ENCODE measurements at regions not wholly inside any gene's neighbourhood (a gene's known extent, or its start where the extent isn't known, plus 50 kb on each side); places are given as distances from the start of the nearest gene placed in this dataset.
"Not testable (repeated sequence)": the region's sequence is repeated elsewhere in the genome, so short reads cannot be mapped to it uniquely, and the experiment has no call there.

DNA sequence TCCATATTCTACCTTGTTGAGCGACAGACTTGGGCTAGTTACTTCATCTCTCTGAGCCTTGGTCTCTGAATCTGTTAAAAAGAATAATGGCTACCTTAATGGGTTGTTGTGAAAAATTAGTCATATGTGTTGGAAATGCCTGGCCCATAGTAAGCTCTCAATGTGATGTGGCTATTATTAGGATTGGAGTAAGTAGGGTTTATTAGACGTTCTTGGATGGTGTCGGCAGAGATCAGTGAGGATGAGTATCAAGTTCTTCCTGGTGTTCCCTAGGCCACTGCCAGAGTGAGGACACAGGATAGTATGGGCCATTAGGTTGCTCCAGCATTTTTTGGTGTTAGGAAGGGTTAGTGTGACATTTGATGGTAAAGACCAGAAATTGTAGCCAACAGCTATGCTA lies 121.1 kb upstream of the DUSP10 start:
- no peak for DNase-seq

DNA sequence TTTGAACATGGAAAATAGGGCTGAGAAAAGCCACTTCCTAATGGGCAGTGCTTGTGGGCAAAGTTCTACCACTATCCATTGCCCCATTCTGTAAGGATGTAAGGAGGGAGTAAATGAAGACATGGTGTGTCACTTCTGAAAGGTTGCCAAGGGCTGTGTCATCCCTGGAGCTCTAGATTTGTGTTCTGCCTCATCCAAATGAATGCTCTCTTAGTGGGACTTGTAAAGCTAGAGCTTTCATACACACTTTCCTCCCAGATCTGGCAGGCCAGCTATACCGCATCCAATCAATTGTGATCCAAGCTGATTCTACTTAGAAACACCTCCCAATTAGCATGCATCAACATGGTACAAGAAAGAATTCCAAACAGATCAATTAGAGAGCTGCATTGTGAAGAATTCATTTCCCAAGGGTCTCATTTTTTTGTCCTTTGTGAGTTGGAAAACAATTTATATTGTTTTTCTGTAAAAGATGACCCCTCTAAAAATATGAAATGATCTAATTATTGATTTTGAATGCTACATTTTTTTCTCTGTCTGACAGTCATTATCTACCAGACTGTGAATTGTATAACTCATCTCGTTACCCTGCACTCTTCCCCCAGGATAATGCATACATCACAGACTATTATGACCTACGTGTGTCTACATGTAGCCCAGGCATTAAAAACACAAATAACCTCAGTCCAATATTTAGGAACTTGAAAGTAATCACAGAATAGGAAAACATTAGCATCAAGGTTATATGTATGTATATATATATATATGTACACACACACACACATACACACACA lies 117.1 kb upstream of the DUSP10 start:
- no peak for DNase-seq

GRCh38 chr1:221857094-221857444 lies 115.2 kb upstream of the DUSP10 start:
- DNase-seq, result not testable (repeated sequence)

DNA sequence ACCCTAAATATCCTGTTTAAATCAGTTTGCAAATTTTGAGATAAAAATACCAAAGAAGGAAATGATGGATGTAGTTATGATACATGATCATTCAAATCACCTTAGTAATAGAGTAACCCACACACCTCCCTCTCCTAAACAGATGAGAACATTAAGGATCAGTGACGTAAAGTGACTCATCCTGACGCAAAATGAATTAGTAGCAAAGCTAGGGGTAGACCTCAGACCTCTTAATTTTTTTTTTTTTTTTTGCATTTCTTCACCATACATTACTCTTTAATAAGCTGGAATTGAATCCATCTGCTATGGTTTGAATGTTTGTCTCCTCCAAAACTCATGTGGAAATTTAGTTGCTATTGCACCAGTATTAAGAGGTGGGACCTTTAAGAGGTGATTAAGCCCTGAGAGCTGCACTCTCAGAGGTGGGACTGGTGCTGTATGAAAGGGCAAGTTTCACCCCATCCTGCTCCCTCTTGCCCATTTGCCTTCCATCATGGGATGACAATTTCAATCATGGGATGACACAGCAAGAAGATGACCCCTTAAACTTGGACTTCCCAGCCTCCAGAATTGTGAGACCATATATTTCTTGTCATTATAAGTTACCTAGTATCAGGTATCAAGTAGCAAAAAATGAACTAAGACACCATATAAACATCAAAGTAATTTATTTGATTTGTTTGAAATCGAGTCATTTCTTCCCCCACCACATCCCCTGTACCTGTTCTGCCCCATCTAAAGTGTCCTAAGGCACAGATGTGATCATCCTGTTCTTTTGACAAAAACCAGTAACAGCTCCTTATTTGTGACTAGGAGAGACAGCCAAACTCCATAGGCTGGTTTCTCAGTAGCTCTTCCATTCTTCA lies 114.6 kb upstream of the DUSP10 start:
- DNase-seq, result no peak

- no peak for DNase-seq
Observed at GRCh38 chr1:221855156-221855555, 113.3 kb upstream of the DUSP10 start.

- no peak for DNase-seq
Observed at GRCh38 chr1:221851336-221851735, 109.4 kb upstream of the DUSP10 start.

- DNase-seq, result no peak
Observed at GRCh38 chr1:221850470-221851187, 108.7 kb upstream of the DUSP10 start.

GRCh38 chr1:221849897-221850296 lies 108.0 kb upstream of the DUSP10 start:
- no peak for DNase-seq

DNA sequence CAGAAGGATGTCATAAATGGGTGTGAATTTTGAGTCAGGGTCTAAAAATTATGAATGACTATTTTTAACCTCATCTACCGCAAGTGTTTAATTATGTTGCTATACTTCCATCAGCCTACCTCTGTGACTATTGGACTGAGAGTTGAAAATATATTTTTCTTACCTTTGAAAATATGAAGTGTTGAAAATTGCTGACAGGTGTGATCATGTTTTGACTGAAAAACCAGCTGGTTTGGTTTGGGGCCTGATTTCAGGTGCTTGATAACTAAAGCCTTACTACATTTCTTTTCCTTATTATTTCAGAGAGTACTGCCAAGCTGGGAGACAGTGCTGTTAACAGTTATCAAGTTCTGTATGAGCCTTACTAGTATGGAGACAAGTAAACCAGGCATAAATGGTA lies 107.2 kb upstream of the DUSP10 start:
- no peak for DNase-seq

GRCh38 chr1:221847676-221848075 lies 105.8 kb upstream of the DUSP10 start:
- no peak for DNase-seq

GRCh38 chr1:221845650-221846371 lies 103.9 kb upstream of the DUSP10 start:
- no peak for DNase-seq

- DNase-seq, result no peak
Observed at GRCh38 chr1:221841983-221842335, 100.1 kb upstream of the DUSP10 start.

- no peak for DNase-seq
Observed at GRCh38 chr1:221841251-221841982, 99.5 kb upstream of the DUSP10 start.

DNA sequence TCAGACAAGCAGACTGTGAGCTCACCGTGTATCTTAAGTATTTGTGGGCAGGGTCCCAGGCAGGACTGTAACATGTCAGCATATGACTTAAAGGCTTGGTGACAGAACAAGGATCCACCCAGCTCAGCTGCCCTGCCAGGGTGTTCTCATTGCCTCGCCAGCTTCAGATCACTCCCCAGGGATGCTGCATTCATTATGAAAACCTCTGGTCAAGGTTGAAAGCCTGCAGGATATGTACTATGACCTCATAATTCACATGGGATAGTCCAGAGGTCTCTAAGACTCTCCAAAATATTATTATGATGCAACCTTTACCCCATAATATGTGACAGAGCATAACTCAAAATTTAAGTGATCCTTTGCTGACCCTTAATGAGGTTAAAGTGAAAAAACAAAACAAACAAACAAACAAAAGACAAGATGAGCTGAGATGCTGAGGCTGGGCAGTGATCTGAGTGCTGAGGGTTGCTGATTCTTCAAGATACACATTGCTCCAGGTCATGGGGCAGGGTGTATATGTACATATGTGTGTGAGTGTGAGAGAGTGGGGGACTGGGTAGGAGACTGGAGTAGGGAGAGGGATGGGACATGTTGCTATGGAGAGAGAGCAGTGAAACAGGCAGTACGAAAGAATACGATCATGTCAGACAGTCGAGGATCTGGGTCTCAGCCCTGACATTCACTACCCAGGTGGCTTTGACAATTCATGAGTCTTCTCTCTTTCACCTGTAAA lies 98.8 kb upstream of the DUSP10 start:
- no peak for DNase-seq

DNA sequence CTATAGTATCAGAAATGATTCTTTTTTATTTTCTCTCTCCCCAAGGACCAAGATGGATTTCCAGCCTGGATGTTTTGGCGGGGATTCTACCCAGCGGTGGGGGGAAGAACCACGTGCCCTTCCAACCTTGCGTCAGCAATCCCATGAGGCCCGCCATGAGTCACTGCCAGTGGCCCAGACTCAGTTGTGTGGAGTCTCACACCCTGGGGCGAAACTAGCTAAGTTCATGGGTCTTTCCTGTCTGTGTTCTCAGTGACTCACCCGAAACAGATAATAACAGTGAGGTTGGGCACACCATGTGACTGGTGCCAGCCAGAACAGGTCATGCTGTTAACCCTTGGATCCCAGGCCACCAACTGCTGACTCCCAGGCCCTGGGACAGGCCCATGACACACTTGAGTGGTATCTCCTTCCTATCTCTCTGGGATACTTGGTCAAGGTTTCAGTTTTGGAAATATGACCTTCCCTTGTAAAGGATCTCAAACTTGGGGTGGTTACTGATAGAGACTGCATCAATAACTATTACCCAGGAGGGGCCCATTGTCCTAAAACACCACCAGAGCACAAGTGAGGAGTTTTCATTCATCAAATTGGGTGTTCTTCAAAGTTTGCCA lies 98.0 kb upstream of the DUSP10 start:
- DNase-seq, result no peak

DNA sequence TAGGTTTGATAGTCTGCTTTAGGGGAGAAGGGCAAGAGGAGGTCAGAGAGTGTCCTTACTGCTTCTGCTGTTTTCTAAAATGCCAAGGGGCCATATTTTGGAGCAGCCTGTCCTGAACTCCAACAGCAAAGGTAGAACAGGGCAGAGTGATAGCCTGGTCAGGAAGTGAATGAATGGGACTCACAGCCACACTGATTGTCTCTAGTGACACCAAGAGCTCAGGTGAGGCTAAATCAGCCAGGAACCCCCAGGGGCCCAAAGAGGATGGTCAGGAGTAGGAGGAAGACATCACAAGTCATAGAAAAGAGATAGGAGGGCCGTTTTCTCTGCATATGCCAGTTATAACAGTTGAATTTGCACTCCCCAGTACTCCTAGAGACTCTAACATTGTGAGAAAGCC lies 97.4 kb upstream of the DUSP10 start:
- no peak for DNase-seq

GRCh38 chr1:221837896-221838295 lies 96.0 kb upstream of the DUSP10 start:
- no peak for DNase-seq

DNA sequence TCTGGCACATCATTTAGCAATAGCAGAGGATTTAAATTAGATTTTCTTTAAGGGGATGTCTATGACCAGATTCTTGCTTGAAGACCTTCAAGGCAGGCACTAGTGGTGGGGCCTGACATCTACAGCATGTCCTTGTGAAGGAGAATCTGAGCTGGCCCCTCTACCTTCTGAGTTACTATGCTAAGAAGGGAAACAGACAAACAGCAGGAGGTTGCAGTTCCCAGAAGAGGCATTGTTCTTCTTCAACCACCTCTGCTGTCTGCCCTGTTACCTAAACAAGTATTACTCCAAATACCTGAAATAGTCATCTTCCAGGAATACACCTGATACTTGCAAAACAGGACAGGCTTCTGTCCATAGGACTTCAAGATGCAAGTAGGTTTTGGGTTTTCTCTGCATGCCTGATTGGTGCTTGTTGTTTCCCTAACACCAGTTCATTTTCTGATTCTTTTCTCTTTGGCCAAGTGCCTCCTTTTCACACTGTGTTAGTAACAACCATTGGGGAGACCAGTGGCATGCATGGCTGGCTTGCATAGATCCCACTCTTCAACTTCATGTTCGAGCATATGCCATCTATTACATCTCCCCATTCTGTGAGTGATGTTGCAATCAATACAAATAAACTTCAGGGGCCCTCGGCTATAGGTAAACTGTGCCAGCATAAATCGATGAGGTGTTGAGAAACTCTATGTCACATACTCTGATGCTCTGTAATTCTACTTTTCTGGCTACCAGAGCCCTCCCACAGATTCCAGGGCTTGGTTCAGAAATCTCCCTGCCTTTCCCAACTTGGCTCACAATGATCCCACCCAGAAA lies 93.0 kb upstream of the DUSP10 start:
- DNase-seq, result no peak

- no peak for DNase-seq
Observed at GRCh38 chr1:221832617-221833016, 90.7 kb upstream of the DUSP10 start.

DNA sequence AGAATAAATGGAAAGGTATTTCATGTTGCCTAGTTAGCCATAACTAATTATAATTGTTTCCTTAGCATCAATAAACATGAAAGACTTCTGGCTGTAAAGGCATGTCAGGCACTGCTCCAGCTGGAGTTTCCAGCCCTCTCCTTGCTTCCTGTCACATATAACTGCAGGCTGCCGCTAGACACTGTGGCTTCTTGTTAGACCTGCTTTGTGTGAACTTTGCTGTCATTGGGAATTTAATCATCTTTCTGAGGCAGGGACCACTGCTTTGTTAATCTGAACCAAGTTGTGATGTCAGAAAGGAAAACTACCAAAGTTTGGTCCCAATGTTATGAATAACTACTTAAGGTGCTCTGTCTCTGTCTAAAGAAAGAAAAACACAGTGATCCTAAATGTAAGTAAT lies 90.3 kb upstream of the DUSP10 start:
- DNase-seq, result no peak
